ENCODE measurements at regions not wholly inside any gene's neighbourhood (a gene's known extent, or its start where the extent isn't known, plus 50 kb on each side); places are given as distances from the start of the nearest gene placed in this dataset.

GRCh38 chr2:118654945-118655344 lies 192.5 kb downstream of the EN1 start:
- no peak for TF ChIP-seq CTCF (IDR thresholded peaks at IDR 0.05)
- TF ChIP-seq POLR2A (IDR thresholded peaks at IDR 0.05): no peak

Measured in adrenal gland (tissue), 5 donors.